ENCODE measurements at regions not wholly inside any gene's neighbourhood (a gene's known extent, or its start where the extent isn't known, plus 50 kb on each side); places are given as distances from the start of the nearest gene placed in this dataset.

GRCh38 chr10:83140811-83141210 is 998.5 kb upstream of the GHITM start:
- no peak for TF ChIP-seq CTCF (IDR thresholded peaks at IDR 0.05; ENCODE audit: control extremely low read depth, extremely low read depth, low read depth, missing control alignments)
- DNase-seq (ENCODE audit: extremely low spot score): no peak
- ChIA-PET POLR2A (no interaction called here), CTCF (no interaction called here)

- DNase-seq (ENCODE audit: extremely low spot score): no peak
- TF ChIP-seq CTCF (IDR thresholded peaks at IDR 0.05; ENCODE audit: control extremely low read depth, extremely low read depth, low read depth, missing control alignments): no peak
- CTCF ChIA-PET: no interaction called here
- POLR2A ChIA-PET: no interaction called here
Measured at GRCh38 chr10:83142074-83142563, 997.2 kb upstream of the GHITM start.

GRCh38 chr10:83144461-83144860 is 994.8 kb upstream of the GHITM start:
- ChIA-PET CTCF (no interaction called here), POLR2A (no interaction called here)
- no peak for DNase-seq (ENCODE audit: extremely low spot score)
- no peak for TF ChIP-seq CTCF (IDR thresholded peaks at IDR 0.05; ENCODE audit: control extremely low read depth, extremely low read depth, low read depth, missing control alignments)

- no peak for DNase-seq (ENCODE audit: extremely low spot score)
- CTCF ChIA-PET: no interaction called here
- no peak for TF ChIP-seq CTCF (IDR thresholded peaks at IDR 0.05; ENCODE audit: control extremely low read depth, extremely low read depth, low read depth, missing control alignments)
- POLR2A ChIA-PET: no interaction called here
Measured at GRCh38 chr10:83153714-83154113, 985.6 kb upstream of the GHITM start.

- no peak for DNase-seq (ENCODE audit: extremely low spot score)
- no peak for TF ChIP-seq CTCF (IDR thresholded peaks at IDR 0.05; ENCODE audit: control extremely low read depth, extremely low read depth, low read depth, missing control alignments)
- CTCF ChIA-PET: no interaction called here
- POLR2A ChIA-PET: no interaction called here
Measured at GRCh38 chr10:83164156-83164555, 975.2 kb upstream of the GHITM start.

- CTCF ChIA-PET: no interaction called here
- TF ChIP-seq CTCF (IDR thresholded peaks at IDR 0.05; ENCODE audit: control extremely low read depth, extremely low read depth, low read depth, missing control alignments): no peak
- DNase-seq (ENCODE audit: extremely low spot score): no peak
- POLR2A ChIA-PET: no interaction called here
Measured at GRCh38 chr10:83165265-83165664, 974.0 kb upstream of the GHITM start.

- no peak for DNase-seq (ENCODE audit: extremely low spot score)
- TF ChIP-seq CTCF (IDR thresholded peaks at IDR 0.05; ENCODE audit: control extremely low read depth, extremely low read depth, low read depth, missing control alignments): no peak
- CTCF ChIA-PET: interaction anchor here (1.7 kb wide), 1 partner anchor 8 kb away, joined by 3 read pairs; no protein-coding TSS in a partner anchor
- POLR2A ChIA-PET: no interaction called here
Measured at GRCh38 chr10:83166344-83166743, 973.0 kb upstream of the GHITM start.

Data from GM10248 (cell line).